Stimulated activated CD4-positive, alpha-beta T cell treated with anti-CD3 and anti-CD28 coated beads, TNF-alpha, amount 100 ng/mL, for 24 hours (primary cell): ENCODE measurements at regions not wholly inside any gene's neighbourhood (a gene's known extent, or its start where the extent isn't known, plus 50 kb on each side); places are given as distances from the start of the nearest gene placed in this dataset.
"Not testable (repeated sequence)": the region's sequence is repeated elsewhere in the genome, so short reads cannot be mapped to it uniquely, and the experiment has no call there.

Experiments
- DNase-seq, 3 experiments: peaks; one replicate each; pipeline ENCODE4 v3.0.0-alpha.2; 2020; ENCODE audit warnings: low read depth in 3 of 3

DNA sequence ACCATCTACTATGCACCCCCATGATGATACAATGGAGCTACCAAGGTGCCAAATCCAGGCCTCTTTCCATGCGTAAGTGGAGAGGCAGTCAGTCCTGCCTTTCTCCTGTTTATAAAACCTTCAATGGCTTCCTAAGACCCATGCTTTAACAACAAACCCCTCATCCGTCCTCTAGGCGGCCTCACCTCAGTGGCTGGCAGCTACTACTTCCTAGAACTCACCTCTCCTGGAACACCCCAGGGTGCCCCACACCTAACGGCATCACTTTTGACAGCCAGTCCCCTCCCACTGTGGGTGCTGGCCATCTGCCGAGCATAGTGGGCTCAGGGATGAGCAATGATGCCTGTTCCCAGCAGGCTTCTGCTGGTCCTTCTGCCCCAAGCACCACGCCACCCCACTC lies 80.0 kb upstream of the TAB2 start:
- DNase-seq, result no peak

DNA sequence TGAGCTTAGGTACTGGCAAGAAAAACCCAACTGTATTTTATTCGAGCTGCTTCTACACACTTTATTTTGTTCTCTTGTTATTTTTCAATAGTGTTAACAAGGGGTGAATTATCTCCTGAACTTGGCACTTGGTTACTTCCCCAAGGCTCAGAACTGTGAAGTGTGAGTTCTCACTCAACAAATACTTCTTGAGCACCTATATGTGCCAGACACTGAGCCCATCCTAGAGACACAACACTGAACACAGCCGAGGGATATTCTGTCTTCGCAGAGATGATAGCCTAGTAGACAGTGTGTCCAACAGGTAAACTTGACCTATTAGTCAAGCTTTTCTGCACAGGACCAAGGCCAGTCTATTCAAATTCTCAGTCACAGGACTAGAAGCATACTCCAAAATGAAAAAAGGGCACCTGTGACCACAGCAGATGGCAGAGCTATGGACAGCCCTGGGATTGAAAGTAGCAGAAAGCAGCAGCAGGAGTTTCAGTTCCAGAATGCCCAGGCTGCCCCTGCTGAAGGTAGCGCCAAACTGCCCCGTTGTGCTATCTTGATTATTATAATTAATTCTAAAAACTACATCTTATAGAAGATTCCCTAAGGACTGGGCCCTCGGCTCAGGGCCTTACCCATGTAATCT lies 77.8 kb upstream of the TAB2 start:
- DNase-seq, result no peak

DNA sequence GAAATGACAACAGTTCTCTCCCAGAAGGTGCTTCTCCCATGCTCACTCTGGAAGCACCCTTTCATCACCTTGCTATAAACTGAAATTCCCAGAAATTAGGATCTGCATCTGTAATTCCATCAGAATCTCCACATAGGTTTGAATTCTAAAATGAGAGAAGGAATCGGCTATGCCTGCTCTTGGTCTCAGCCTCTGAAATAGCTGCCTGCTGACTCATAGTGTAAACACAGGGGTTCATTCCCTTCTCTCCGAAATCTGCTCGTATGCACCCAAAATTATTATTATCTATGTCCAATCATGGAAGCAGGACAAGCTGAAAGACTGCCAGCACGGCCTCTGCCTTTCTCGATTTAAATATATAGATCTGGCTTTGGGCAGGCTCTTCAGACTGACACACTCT lies 74.6 kb upstream of the TAB2 start:
- no peak for DNase-seq

DNA sequence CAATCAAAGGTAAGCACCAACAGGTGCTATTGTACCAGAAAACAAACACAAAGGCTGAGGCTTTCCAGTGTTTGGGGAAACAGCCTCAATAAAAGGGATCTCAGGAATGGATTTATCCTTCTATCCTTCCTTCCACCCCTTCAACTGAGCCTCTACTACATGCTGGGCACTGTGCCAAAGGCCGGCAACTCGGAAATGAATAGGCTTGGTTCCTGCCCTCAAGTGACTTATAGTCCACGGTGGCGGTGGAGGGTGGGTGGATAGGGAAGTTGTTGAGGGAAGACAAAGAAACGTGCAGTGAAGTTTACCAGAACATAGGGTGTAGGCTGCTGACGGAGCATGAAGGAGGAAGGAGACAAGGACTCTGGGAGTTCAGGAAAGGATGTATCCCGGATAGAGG lies 73.4 kb upstream of the TAB2 start:
- no peak for DNase-seq

DNA sequence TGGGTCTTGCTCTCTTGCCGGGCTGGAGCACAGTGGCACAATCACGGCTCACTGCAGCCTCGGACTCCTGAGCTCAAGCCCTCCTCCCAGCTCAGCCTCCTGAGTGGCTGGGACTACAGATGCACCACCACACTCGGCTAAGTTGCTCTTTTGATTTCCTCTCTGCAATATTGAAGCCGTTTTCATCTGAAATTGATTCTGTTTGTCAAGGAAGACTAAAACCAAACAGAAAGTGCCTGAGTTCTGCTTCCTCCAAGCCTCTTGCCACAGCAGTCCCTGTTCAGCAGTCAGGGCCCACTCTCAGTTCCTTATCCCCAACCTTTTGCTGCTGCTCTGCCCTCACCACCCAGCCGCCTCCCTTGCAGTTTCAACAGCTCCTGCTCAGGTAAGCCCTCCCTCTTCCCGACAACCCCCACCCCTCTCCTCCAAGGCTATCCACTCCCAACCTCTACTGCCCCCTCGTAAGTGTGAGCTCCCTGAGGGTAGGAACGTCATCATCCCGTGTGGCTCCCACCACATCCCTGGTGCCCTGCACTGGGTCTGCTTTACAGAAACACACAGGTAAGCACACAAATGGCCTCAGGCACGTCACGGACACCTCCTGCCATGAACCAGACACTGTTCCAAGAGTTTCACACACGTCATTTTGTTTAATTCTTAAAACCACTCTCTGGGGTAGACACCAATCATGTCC lies 70.7 kb upstream of the TAB2 start:
- DNase-seq, result no peak

DNA sequence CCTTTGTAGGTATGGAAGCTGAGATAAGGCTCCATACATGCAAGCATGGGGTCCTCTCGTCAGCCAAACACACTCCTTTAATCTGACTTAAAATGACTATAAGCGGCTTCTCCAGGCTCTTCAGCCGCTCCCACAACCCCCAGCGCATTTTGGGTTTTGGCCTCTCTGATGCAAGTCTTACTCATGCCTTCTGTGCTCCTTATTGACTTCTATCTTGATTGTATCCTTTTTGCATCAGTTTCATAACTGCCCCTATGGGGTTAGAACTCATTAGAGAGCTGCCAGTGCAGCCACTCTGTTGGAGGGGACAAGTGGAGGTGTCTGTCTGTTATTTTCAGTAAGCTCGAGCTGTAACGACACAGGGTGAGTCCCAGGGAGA lies 70.1 kb upstream of the TAB2 start:
- DNase-seq, result no peak

DNA sequence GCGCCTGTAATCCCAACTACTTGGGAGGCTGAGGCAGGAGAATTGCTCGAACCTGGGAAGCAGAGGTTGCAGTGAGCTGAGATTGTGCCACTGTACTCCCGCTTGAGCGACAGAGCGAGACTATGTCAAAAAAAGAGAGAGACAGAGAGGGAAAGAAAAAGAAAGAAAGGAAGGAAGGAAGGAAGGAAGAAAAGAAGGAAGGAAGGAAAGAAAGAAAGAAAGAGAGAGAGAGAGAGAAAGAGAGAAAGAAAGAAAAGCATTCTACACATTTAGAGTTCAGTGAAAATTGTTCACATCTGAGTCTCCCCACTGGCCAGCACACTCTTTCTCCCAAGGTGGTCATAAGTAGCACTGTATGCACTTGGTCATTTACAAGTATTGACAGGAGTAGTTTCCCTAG lies 69.2 kb upstream of the TAB2 start:
- not testable (repeated sequence) for DNase-seq

DNA sequence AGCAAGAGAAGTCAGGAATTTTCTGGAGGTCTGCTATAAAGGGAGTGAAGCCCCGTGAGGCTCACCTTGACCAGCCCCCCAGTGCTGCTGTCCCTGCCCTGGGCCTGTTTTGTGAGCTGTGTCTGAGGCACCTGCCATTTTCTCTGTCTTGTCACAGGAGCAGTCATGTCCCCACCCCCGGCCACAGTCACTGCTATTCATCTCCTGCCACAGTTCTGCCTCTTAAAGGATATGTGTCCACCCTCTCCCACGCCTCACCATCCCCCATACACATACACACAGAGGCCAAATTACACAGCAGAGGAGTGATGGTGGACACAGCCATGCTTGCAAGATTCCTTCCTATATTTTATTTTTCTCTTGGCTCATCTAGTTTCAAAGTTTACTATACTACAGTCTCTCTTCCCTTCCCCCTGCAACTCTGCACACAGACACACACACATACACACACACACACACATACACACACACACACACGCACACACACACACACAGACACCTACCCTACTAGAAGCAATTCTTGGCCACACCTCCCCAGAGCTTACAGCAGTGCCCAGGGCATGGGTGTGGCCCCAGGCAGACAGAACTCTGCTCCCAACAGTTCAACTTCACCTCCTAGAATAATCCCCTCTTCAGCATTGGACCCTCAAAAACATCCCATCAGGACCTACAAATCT lies 68.7 kb upstream of the TAB2 start:
- no peak for DNase-seq

DNA sequence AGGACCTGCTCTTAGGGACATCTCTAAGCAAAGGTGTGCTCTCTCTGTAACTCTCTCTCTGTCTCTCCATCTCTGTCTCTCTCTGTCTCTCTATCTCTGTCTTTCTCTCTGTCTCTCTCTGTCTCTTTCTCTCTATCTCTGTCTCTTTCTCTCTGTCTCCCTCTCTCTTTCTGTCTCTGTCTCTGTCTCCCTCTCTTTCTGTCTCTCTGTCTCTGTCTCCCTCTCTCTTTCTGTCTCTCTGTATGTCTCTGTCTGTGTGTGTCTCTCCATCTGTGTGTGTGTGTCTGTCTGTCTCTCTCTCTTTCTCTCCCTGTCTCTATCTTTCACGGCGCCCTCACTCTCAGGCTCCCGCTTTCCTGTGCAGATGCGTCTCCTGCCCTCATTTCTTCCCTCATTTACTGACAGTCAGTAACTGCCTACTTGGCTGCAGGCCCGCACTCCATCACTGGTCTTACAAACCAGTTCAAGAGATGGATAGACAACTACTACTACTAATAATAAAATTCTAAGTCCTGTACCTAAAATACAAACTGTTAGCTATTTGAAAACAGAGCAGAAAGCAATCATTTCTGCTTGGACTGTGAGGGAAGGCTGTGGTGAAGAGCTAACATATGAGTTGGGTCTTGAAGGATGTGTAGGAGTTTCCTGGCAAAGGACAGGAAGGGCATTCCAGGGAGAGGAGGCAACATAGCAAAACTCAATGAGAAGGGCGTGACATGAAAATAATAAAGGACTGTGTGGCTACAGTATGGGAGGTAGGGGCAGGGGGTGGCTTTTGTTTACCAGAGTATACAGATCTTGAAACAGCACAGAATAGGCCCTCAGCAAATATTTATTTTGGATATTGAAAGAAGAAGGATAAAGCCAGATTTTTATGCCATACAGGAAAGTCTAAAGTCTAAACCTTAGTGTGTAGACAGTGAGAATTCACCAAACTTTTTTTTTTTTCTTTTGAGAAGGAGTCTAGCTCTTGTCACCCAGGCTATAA lies 67.8 kb upstream of the TAB2 start:
- no peak for DNase-seq

DNA sequence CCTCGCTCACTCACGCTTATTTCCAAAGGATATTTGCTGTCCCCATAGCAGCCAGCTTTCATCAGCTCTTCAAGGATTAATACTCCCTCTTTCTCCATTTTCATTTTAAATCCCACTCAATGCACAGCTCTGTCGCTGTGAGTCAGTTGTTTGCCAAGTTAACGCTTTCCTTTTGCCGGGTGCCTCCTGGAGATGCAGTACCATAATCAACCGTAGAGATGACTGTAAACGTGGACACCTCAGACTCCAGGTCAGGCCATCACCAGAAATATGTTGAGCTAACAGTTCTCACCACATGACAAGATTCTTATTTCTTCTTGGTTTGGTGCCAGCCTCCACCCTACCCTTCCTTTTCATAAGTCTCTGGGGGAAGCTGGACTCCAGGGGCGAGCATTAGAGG lies 66.6 kb upstream of the TAB2 start:
- DNase-seq, result no peak

DNA sequence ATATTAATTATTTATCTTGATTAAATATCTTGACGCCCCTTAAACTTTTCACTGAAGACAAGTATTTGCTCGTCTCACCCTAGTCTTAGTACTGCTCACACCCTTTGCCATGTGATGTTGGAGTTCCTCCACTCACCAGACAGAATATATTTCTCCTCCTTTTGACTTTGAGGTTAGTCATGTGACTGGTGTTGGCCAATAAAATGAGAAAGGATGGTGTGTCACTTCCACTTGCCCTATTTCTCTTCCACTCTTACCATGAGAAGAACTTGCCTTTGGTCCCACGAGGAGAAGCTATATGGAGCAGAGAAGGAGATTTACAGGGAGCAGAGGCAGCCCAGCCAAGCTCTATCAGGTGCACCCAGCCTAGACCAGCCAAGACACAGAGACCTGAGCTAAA lies 64.9 kb upstream of the TAB2 start:
- no peak for DNase-seq

DNA sequence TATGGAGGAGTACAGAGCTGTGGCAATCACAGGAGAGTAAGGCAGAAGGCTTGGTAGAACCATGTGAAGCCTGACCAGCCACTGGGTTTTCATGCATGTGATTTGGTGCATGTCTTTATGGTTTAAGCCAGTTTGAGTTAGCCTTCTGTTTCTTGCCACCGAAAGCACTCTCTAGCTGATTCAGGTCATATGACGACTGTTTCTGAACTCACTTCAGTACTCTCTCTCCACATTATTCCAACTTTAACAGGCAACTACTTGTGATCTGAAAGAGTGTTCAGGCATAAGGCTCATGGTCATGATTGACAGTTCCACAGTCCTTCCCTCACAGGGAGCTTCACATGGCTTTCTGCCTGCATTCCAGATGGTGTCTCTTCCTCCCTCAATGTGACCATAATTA lies 63.3 kb upstream of the TAB2 start:
- DNase-seq, result no peak

DNA sequence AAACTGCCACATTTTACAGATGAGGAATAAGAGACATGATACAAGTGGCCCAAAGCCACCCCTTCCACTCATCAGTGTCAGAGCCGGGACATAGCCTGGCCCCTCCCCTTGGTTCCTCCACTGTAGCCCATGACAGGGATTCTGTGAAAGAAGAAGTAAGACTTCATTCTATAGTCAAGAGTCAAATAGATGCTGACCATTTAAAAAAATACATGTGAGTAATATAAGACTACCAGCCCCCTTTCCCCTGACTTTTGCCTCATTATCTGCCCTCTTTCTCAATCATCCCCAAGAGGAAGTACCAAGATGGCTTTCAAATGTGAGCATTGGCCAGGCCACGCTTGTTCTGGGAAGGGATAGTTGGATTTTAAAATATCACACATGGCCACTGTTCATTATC lies 57.8 kb upstream of the TAB2 start:
- no peak for DNase-seq

DNA sequence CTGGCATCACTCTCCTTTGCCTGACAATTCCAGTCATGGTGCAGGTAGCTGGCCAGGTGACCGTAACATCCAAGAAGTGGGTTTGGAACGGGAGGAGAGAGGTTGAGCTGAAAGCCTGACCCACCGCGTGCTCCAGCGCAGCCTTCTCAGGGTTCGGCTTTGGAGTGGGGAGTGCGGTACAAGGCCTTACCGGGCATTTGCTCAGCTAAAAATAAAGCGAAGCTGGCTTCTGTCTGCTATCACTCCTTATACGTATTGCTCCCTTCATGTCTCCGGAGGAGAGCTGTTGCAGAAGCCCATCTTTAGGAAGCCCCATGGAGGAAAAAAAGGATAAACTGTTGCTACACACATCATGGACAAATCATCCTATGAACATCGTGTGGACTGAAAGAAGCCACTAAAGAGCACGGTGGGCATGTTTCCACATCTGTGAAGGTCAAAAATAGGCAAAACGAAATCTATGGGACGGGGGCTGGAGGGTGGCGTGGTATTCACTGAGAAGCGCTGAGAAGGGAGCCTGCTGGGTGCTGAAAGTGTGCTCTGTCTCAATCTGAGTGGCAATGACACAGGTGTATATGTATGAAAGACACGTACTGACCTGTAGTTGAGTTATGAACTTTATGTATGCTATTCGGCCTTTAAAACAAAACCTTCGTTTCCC lies 57.2 kb upstream of the TAB2 start:
- no peak for DNase-seq

DNA sequence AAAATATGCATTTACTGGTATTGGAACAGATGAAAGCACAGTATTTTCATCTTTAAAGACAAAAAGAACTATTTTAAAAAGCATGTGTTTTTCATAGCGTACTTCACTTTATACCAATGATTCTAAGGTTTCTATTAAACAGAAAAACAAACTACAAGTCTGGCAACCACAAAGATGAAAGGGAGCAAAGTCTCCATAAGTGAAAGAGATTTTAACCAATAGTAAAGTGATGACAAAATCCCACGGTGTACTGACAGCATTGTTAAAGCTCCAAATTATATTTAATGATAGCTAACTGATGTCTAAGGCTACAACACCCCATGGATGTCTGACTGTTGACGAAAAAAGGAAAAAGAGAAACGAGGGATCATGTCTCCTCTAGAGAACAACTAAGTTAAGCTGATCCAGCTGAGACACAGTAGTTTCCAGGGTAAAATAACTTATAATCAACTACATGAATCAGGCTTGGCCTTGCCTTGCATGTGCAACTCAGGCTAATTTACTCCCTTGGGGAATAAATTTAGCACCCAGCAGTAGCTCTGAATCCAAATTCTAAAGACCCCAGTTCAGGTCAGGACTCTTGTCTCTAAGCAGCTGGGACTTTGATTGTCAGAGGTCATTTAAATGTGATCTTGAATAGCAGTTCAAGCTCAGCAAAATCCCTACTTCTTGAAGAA lies 56.0 kb upstream of the TAB2 start:
- no peak for DNase-seq

DNA sequence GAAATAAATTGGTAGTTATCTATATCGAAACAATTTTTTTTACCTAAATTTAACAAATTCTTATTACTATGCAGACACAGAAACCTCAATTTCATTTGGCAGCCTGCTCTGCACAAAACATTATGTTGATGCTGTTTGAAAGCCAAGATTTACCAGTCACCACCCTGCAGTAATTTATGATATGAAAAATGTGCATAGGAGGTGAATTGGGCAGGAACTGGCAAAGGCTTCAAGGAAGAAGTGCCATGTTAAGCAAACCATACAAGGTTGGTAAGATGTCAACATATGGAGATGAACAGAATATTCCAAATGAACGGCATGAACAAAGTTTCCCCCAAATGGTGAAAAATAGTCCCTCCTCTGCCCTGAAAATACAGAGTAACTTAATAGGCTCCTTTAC lies 54.2 kb upstream of the TAB2 start:
- no peak for DNase-seq

DNA sequence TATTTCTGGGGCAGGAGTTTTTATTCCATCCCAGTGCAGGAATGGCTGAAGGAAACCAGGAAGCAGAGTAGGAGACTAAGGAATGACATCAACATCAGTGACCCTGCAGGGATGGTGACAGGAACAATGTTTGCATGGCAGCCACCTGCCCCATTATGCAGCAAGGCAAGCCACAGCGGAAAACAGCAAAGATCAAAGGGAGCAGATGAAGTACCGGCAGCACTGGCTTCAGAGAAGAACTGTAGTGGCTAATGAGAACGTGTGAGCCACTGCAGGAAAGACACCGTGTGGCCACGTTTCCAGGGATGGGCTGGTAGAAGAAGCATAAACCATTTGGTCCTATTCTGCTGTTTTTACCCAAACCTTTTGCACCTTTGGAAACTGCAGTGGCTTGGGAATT lies 52.9 kb upstream of the TAB2 start:
- no peak for DNase-seq

DNA sequence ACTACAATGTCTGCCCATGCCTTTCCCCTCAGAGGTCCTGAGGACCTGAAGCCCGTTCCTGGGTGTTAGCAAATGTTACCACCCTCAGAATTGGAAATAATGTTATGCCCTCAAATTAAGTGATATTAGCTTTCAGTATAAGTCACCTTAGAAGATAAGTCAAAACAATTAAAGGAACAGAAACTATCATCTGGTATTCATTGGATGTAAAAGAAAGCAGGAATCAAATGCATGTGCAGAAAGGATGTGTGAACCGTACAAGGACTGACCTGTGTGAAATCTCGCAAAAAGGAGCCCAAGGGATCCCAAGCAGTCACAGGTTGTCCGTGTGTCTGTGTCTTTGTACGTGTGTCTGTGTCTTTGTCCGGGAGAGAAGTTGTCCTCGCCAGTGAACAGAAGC lies 51.6 kb upstream of the TAB2 start:
- DNase-seq, result no peak

DNA sequence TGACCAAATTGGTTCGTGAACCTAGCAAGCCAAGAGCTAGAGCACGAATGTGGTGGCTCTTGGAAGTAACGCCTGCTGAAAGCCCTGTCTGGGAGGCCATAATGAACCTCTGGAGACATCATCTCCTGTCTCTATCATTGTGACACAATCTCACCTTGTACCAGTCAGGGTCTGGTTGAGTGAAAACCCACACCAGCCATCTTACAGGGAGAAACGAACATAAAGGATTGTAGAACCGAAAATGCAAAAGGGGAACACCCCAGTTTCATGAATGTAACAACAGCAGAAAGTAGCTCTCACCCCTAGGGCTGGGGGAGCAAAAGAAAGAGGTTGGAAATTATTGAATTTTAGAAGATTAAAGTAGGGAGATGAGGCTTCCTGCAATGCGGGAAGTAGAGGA lies 50.9 kb upstream of the TAB2 start:
- DNase-seq, result no peak

DNA sequence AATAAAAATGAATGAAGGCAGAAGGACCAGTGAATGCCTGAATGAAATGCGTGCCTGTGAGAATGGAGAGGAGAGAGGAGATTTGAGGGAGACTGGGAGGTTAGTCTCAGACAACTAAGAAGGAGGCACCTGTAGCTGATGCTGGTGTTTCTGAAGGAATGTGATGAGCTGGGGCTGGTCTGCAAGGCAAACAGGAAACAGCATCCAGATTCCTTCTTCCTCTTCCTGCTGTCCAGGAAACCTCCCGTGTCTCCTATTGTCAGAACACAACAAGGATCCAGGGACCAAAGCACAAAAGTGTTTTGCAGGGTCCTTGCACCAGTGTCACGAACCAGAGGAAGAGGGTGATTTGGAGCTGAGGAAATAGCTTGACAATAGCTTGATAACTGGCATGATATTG lies 50.4 kb upstream of the TAB2 start:
- no peak for DNase-seq

DNA sequence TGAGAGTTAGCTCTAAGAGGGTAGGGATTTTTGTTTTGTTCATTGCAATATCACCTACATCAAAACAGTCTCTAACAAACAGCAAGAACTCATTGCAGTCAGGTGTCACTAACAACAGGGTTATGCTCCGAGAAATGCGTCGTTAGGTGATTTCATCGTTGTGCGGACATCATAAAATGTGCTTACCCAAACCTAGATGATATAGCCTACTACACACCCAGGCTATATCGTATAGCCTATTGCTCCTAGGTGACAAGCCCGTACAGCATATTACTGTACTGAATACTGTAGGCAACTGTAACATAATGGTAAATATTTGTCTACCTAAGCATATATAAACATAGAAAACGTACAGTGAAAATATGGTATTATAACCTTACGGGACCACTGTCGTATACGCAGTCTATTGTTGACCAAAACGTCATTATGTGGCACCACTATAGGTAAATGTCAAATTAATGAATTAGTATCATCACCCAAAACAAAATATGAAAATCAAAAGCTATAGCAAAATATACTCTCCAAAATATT lies 49.9 kb upstream of the TAB2 start:
- no peak for DNase-seq
